ENCODE measurements at regions not wholly inside any gene's neighbourhood (a gene's known extent, or its start where the extent isn't known, plus 50 kb on each side); places are given as distances from the start of the nearest gene placed in this dataset.
"Not testable (repeated sequence)": the region's sequence is repeated elsewhere in the genome, so short reads cannot be mapped to it uniquely, and the experiment has no call there.

- not testable (repeated sequence) for H3K4me1 ChIP-seq (ENCODE audit: insufficient read depth, insufficient read length); DNase-seq (ENCODE audit: low read depth, low spot score); H3K36me3 ChIP-seq (ENCODE audit: insufficient read depth, insufficient read length, low read length); H3K9me3 ChIP-seq (ENCODE audit: insufficient read depth, low read length); H3K27me3 ChIP-seq (ENCODE audit: insufficient read depth, insufficient read length); H3K9ac ChIP-seq (ENCODE audit: insufficient read length, low read depth); H3K4me3 ChIP-seq (ENCODE audit: insufficient read length, low read depth)
These were observed 72.5 kb upstream of the CCNY start for GRCh38 chr10:35263827-35264226.

DNA sequence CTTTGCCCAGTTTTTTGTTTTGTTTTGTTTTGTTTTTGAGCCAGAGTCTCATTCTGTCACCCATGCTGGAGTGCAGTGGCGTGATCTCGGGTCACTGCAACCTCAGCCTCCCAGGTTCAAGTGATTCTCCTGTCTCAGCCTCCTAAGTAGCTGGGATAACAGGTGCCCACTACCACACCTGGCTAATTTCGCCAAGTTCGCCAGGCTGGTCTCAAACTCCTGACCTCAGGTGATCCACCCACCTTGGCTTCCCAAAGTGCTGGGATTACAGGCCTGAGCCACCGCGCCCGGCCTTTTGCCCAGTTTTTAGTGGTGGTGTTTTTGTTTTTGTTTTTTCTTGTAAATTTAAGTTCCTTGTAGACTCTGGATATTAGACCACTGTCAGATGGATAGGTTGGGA lies 71.7 kb upstream of the CCNY start:
- not testable (repeated sequence) for H3K4me1 ChIP-seq (ENCODE audit: insufficient read depth, insufficient read length); H3K27me3 ChIP-seq (ENCODE audit: insufficient read depth, insufficient read length); H3K9ac ChIP-seq (ENCODE audit: insufficient read length, low read depth); H3K36me3 ChIP-seq (ENCODE audit: insufficient read depth, insufficient read length, low read length); H3K4me3 ChIP-seq (ENCODE audit: insufficient read length, low read depth); H3K9me3 ChIP-seq (ENCODE audit: insufficient read depth, low read length); DNase-seq (ENCODE audit: low read depth, low spot score)

GRCh38 chr10:35265435-35265834 lies 70.9 kb upstream of the CCNY start:
- no peaks in the 10 kb centered on the region for H3K4me1 ChIP-seq (ENCODE audit: insufficient read depth, insufficient read length)
- no peaks in the 10 kb centered on the region for H3K9me3 ChIP-seq (ENCODE audit: insufficient read depth, low read length)
- no peak overlapping the region for H3K4me3 ChIP-seq (ENCODE audit: insufficient read length, low read depth)
- no peak overlapping the region for H3K9ac ChIP-seq (ENCODE audit: insufficient read length, low read depth)
- H3K27me3 ChIP-seq (ENCODE audit: insufficient read depth, insufficient read length), result no peaks in the 10 kb centered on the region
- no peak for TF ChIP-seq SUZ12 (IDR thresholded peaks at IDR 0.05; ENCODE audit: extremely low read depth, insufficient read depth, insufficient read length)
- no peak for TF ChIP-seq ZNF274 (IDR thresholded peaks at IDR 0.05; ENCODE audit: low read depth, low read length)
- TF ChIP-seq YY1 (IDR thresholded peaks at IDR 0.05; ENCODE audit: insufficient read depth, insufficient read length), result no peak
- DNase-seq (ENCODE audit: low read depth, low spot score), result no peak
- no peaks in the 10 kb centered on the region for H3K36me3 ChIP-seq (ENCODE audit: insufficient read depth, insufficient read length, low read length)

DNA sequence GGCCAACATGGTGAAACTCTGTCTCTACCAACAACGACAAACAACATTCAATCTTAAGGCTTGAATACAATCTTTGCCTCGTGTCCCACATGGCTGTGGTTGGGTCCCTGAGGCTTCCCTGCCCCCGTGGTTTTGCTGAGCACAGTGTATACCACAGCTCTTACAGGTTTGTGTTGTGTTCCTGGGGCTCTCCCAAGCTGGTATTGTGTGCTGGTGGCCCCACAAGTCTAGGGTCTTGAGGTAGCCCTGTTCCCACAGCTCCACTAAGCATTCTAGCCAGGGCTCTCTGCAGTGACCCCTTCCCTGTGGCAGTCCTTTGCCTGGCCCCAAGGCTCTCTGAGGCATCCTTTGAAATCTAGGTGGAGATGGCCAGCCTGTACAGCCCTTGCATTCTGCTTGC lies 68.0 kb upstream of the CCNY start:
- H3K36me3 ChIP-seq (ENCODE audit: insufficient read depth, insufficient read length, low read length), result no peaks in the 10 kb centered on the region
- TF ChIP-seq SUZ12 (IDR thresholded peaks at IDR 0.05; ENCODE audit: extremely low read depth, insufficient read depth, insufficient read length) (no peak), YY1 (IDR thresholded peaks at IDR 0.05; ENCODE audit: insufficient read depth, insufficient read length) (no peak), ZNF274 (IDR thresholded peaks at IDR 0.05; ENCODE audit: low read depth, low read length) (no peak)
- no peaks in the 10 kb centered on the region for H3K9me3 ChIP-seq (ENCODE audit: insufficient read depth, low read length)
- no peak for DNase-seq (ENCODE audit: low read depth, low spot score)
- H3K27me3 ChIP-seq (ENCODE audit: insufficient read depth, insufficient read length), result no peaks in the 10 kb centered on the region
- peaks cover 3% of the 10 kb centered on the region for H3K4me1 ChIP-seq (ENCODE audit: insufficient read depth, insufficient read length)
- no peak overlapping the region for H3K9ac ChIP-seq (ENCODE audit: insufficient read length, low read depth)
- no peak overlapping the region for H3K4me3 ChIP-seq (ENCODE audit: insufficient read length, low read depth)

DNA sequence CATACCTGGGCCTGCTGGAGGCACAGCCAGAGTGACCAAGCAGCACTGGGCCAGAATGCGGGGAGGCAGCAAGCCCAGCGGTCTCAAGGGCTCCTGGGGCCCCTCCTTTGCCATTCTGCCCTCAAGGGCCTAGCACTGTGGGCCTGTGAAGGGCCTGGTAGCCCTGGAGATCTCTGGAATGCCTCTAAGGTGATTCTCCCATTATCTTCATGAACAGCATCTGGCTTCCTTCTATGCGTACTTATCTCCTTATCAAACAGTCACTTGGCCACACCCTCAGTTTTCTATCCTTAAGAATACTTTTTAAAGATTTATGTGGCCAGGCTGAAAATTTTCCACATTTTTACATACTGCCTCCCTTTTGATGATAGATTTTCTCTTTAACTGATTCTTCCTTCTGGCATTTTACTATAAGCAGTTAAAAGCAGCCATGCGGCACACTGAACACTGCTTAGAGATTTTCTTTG lies 67.5 kb upstream of the CCNY start:
- no peak for DNase-seq (ENCODE audit: low read depth, low spot score)
- Histone ChIP-seq H3K9ac (ENCODE audit: insufficient read length, low read depth) (no peak overlapping the region), H3K4me1 (ENCODE audit: insufficient read depth, insufficient read length) (peaks cover 3% of the 10 kb centered on the region), H3K4me3 (ENCODE audit: insufficient read length, low read depth) (no peak overlapping the region), H3K9me3 (ENCODE audit: insufficient read depth, low read length) (no peaks in the 10 kb centered on the region), H3K36me3 (ENCODE audit: insufficient read depth, insufficient read length, low read length) (no peaks in the 10 kb centered on the region), H3K27me3 (ENCODE audit: insufficient read depth, insufficient read length) (no peaks in the 10 kb centered on the region)
- TF ChIP-seq SUZ12 (IDR thresholded peaks at IDR 0.05; ENCODE audit: extremely low read depth, insufficient read depth, insufficient read length), result no peak

GRCh38 chr10:35270100-35270499 lies 66.2 kb upstream of the CCNY start:
- peaks cover 3% of the 10 kb centered on the region for H3K4me1 ChIP-seq (ENCODE audit: insufficient read depth, insufficient read length)
- TF ChIP-seq SUZ12 (IDR thresholded peaks at IDR 0.05; ENCODE audit: extremely low read depth, insufficient read depth, insufficient read length), result no peak
- no peak for TF ChIP-seq YY1 (IDR thresholded peaks at IDR 0.05; ENCODE audit: insufficient read depth, insufficient read length)
- TF ChIP-seq ZNF274 (IDR thresholded peaks at IDR 0.05; ENCODE audit: low read depth, low read length), result no peak
- no peaks in the 10 kb centered on the region for H3K36me3 ChIP-seq (ENCODE audit: insufficient read depth, insufficient read length, low read length)
- no peak for DNase-seq (ENCODE audit: low read depth, low spot score)
- no peak overlapping the region for H3K9ac ChIP-seq (ENCODE audit: insufficient read length, low read depth)
- no peaks in the 10 kb centered on the region for H3K9me3 ChIP-seq (ENCODE audit: insufficient read depth, low read length)
- H3K4me3 ChIP-seq (ENCODE audit: insufficient read length, low read depth), result no peak overlapping the region
- no peaks in the 10 kb centered on the region for H3K27me3 ChIP-seq (ENCODE audit: insufficient read depth, insufficient read length)

- Histone ChIP-seq H3K36me3 (ENCODE audit: insufficient read depth, insufficient read length, low read length) (no peaks in the 10 kb centered on the region), H3K9me3 (ENCODE audit: insufficient read depth, low read length) (no peaks in the 10 kb centered on the region), H3K9ac (ENCODE audit: insufficient read length, low read depth) (no peak overlapping the region), H3K4me3 (ENCODE audit: insufficient read length, low read depth) (no peak overlapping the region), H3K27me3 (ENCODE audit: insufficient read depth, insufficient read length) (no peaks in the 10 kb centered on the region), H3K4me1 (ENCODE audit: insufficient read depth, insufficient read length) (peaks cover 3% of the 10 kb centered on the region)
- TF ChIP-seq YY1 (IDR thresholded peaks at IDR 0.05; ENCODE audit: insufficient read depth, insufficient read length), result no peak
- TF ChIP-seq ZNF274 (IDR thresholded peaks at IDR 0.05; ENCODE audit: low read depth, low read length), result no peak
- no peak for TF ChIP-seq SUZ12 (IDR thresholded peaks at IDR 0.05; ENCODE audit: extremely low read depth, insufficient read depth, insufficient read length)
- DNase-seq (ENCODE audit: low read depth, low spot score), result peak; percentile 6
These were observed 65.0 kb upstream of the CCNY start for GRCh38 chr10:35271086-35271858.

DNA sequence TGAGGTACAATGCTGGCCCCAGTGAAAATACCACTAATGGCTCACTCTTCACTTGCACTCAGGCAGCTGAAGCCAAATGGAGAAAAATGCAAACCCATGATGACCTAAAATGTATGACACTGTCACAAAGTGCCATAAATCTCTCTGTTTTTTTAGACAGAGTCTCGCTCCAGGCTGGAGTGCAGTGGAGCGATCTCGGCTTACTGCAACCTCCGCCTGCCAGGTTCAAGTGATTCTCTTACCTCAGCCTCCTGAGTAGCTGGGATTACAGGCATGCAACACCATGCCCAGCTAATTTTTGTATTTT lies 64.5 kb upstream of the CCNY start:
- not testable (repeated sequence) for H3K9me3 ChIP-seq (ENCODE audit: insufficient read depth, low read length); H3K36me3 ChIP-seq (ENCODE audit: insufficient read depth, insufficient read length, low read length); H3K9ac ChIP-seq (ENCODE audit: insufficient read length, low read depth); H3K27me3 ChIP-seq (ENCODE audit: insufficient read depth, insufficient read length); H3K4me3 ChIP-seq (ENCODE audit: insufficient read length, low read depth); DNase-seq (ENCODE audit: low read depth, low spot score); H3K4me1 ChIP-seq (ENCODE audit: insufficient read depth, insufficient read length)

DNA sequence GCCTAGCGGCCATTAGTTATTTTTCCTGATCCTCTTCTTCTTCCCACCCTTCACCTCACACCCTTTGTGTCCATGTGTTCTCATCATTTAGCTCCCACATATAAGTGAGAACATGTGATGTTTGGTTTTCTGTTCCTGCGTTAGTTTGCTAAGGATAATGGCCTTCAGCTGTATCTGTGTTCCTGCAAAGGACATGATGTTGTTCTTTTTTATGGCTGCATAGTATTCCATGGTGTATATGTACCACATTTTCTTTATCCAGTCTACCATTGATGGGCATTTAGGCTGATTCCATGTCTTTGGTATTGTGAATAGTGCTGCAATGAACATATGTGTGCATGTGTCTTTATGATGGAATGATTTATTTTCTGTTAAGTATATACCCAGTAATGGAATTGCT lies 63.9 kb upstream of the CCNY start:
- H3K4me1 ChIP-seq (ENCODE audit: insufficient read depth, insufficient read length); H3K9ac ChIP-seq (ENCODE audit: insufficient read length, low read depth); H3K9me3 ChIP-seq (ENCODE audit: insufficient read depth, low read length); H3K36me3 ChIP-seq (ENCODE audit: insufficient read depth, insufficient read length, low read length); DNase-seq (ENCODE audit: low read depth, low spot score); H3K4me3 ChIP-seq (ENCODE audit: insufficient read length, low read depth); H3K27me3 ChIP-seq (ENCODE audit: insufficient read depth, insufficient read length): not testable (repeated sequence)

DNA sequence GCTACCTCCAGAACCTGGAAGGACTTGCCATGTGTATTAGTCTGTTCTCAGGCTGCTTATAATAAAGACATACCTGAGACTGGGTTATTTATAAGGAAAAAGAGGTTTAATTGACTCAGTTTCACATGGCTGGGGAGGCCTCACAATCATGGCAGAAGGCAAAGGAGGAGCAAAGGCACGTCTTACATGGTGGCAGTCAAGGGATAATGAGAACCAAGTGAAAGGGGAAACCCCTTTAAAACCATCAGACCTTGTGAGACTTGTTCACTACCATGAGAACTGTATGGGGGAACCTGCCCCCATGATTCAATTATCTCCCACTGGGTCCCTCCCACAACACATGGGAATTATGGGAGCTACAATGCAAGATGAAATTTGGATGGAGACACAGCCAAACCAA lies 62.3 kb upstream of the CCNY start:
- not testable (repeated sequence) for DNase-seq (ENCODE audit: low read depth, low spot score); H3K9me3 ChIP-seq (ENCODE audit: insufficient read depth, low read length); H3K9ac ChIP-seq (ENCODE audit: insufficient read length, low read depth); H3K27me3 ChIP-seq (ENCODE audit: insufficient read depth, insufficient read length); H3K4me3 ChIP-seq (ENCODE audit: insufficient read length, low read depth); H3K36me3 ChIP-seq (ENCODE audit: insufficient read depth, insufficient read length, low read length); H3K4me1 ChIP-seq (ENCODE audit: insufficient read depth, insufficient read length)

Data from NT2/D1 (cell line).